HG03575 (cell line): ENCODE measurements at regions not wholly inside any gene's neighbourhood (a gene's known extent, or its start where the extent isn't known, plus 50 kb on each side); places are given as distances from the start of the nearest gene placed in this dataset.
"Not testable (repeated sequence)": the region's sequence is repeated elsewhere in the genome, so short reads cannot be mapped to it uniquely, and the experiment has no call there.

ENCODE experiments used
- ATAC-seq: cut with Tn5 transposase; IDR thresholded peaks from one replicate; pipeline ENCODE4 v1.9.1; 2021; ENCODE audit not compliant: unreplicated experiment, insufficient number of reproducible peaks, low FRiP score; ENCODE audit errors: extremely low read depth

- ATAC-seq, result no peak
Observed at GRCh38 chr11:96447208-96448110, 57.6 kb downstream of the JRKL start.

GRCh38 chr11:96448225-96448624 is 58.4 kb downstream of the JRKL start:
- no peak for ATAC-seq

- ATAC-seq, result no peak
Observed at GRCh38 chr11:96456111-96456510, 66.3 kb downstream of the JRKL start.

- ATAC-seq, result no peak
Observed at GRCh38 chr11:96459751-96460150, 69.9 kb downstream of the JRKL start.

GRCh38 chr11:96461871-96462270 is 72.1 kb downstream of the JRKL start:
- no peak for ATAC-seq

GRCh38 chr11:96464700-96465307 is 75.0 kb downstream of the JRKL start:
- peak; percentile 89 for ATAC-seq

GRCh38 chr11:96465512-96465911 is 75.7 kb downstream of the JRKL start:
- ATAC-seq, result no peak

- no peak for ATAC-seq
Observed at GRCh38 chr11:96466607-96467006, 76.8 kb downstream of the JRKL start.

GRCh38 chr11:96469776-96470175 is 80.0 kb downstream of the JRKL start:
- ATAC-seq, result no peak

GRCh38 chr11:96470521-96470920 is 80.7 kb downstream of the JRKL start:
- ATAC-seq, result no peak

GRCh38 chr11:96472085-96472484 is 82.3 kb downstream of the JRKL start:
- ATAC-seq, result no peak

- no peak for ATAC-seq
Observed at GRCh38 chr11:96474263-96474662, 84.5 kb downstream of the JRKL start.

GRCh38 chr11:96481204-96481603 is 91.4 kb downstream of the JRKL start:
- ATAC-seq, result no peak

- no peak for ATAC-seq
Observed at GRCh38 chr11:96481771-96482170, 92.0 kb downstream of the JRKL start.

GRCh38 chr11:96482193-96482592 is 92.4 kb downstream of the JRKL start:
- ATAC-seq, result no peak

GRCh38 chr11:96483374-96483955 is 93.7 kb downstream of the JRKL start:
- ATAC-seq, result no peak

- ATAC-seq, result no peak
Observed at GRCh38 chr11:96484361-96484760, 94.5 kb downstream of the JRKL start.

GRCh38 chr11:96486890-96487611 is 97.2 kb downstream of the JRKL start:
- ATAC-seq, result no peak

GRCh38 chr11:96488911-96489310 is 99.1 kb downstream of the JRKL start:
- ATAC-seq, result not testable (repeated sequence)
